LNCaP clone FGC (cell line): ENCODE measurements at regions not wholly inside any gene's neighbourhood (a gene's known extent, or its start where the extent isn't known, plus 50 kb on each side); places are given as distances from the start of the nearest gene placed in this dataset.

Experiments
- DNase-seq: peaks from one replicate; pipeline ENCODE4 v3.0.0-alpha.2; 2011; ENCODE audit warnings: low read depth
- H3K4me3 ChIP-seq: 2 replicates; pipeline ENCODE4 v1.5.1; 2011; ENCODE audit warnings: mild to moderate bottlenecking, low read depth, low read length, control low read depth
- TF ChIP-seq, protein P1 (sequence below): IDR thresholded peaks from 2 replicates; pipeline ENCODE4 v1.5.1; 2012; ENCODE audit warnings: mild to moderate bottlenecking; ENCODE audit not compliant: control insufficient read depth, insufficient read depth; ENCODE audit errors: extremely low read depth

DNA sequence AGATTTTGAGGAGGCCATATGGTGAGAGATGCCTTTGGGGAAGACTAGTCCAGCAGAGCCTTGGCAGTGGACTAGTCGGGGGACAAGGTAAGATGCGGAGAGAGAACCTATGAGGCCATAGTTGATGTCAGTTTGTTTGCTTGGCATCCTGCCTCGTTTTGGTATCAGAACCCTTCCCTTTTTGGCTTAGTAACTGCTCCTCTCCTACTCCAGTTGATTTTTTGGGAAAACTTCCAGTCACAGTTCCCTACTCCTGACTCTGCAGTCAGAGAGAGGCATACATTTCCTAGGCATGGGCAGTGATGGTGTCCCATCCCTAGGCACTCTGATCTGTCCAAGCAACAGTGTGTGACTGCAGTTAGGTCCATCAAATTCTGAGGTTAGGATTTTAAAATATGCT, 398.3 kb downstream of the AEBP2 start:
- DNase-seq = no peak
- TF ChIP-seq, protein P1, sequence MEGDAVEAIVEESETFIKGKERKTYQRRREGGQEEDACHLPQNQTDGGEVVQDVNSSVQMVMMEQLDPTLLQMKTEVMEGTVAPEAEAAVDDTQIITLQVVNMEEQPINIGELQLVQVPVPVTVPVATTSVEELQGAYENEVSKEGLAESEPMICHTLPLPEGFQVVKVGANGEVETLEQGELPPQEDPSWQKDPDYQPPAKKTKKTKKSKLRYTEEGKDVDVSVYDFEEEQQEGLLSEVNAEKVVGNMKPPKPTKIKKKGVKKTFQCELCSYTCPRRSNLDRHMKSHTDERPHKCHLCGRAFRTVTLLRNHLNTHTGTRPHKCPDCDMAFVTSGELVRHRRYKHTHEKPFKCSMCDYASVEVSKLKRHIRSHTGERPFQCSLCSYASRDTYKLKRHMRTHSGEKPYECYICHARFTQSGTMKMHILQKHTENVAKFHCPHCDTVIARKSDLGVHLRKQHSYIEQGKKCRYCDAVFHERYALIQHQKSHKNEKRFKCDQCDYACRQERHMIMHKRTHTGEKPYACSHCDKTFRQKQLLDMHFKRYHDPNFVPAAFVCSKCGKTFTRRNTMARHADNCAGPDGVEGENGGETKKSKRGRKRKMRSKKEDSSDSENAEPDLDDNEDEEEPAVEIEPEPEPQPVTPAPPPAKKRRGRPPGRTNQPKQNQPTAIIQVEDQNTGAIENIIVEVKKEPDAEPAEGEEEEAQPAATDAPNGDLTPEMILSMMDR = no peak

DNA sequence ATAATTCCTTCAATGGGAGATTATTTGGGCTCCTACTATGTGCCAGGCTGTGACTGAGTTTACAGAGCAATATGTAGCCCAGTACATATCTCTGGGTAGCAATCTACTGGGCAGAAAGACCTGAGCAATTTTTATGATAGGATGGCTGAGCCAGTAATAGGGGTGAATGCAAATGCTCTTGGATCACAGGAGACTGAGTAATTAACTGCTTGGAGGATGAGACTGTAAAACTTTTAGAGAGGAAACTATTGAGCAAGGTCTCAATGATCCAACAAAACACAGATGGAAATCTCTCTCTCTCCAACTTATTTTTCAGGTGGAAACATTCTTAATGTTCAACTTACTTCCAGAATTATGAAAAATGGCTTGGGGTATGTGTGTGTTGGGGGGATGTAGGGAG, 402.2 kb downstream of the AEBP2 start:
- no peak for DNase-seq
- H3K4me3 ChIP-seq = no peak overlapping the region
- TF ChIP-seq, protein P1 = no peak

More for the DNA sequence above, 398.3 kb downstream of the AEBP2 start:
- H3K4me3 ChIP-seq = no peak overlapping the region

DNA sequence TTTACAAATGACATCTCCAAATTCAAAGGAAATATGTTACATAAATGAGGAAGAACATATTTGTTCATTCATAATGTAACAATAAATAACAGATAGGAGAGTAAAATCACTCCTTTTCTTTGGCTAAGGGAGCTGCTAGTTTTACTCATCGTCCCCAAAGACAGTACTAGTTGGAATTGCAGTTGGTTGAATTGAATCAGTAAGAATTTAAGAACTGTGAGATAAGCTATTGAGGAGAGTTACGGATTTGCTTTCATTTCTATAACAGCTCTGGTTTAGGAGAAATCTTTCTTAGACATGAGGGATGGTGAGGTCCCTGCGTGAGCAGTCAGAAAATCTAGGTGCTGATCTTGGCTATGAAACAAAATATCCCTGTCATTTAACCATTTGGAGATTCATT, 402.8 kb downstream of the AEBP2 start:
- TF ChIP-seq, protein P1 = no peak
- H3K4me3 ChIP-seq = no peak overlapping the region
- DNase-seq = no peak

DNA sequence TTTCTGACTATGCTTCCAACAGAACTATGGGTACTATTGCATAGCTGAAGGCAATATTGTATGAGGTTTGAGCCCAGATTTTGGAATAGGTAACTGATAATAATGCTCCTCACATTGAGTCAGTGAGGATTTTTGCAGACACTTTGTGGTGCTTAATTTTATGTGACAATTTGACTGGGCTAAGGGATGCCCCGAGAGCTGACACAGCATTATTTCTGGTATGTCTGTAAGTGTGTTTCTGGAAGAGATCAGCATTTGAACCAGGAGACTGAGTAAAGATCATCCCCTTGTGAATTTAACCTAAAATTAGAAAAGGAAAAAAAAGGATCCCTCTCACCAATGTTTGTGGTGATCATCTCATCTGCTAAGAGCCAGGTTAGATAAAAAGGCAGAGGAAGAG, 404.9 kb downstream of the AEBP2 start:
- TF ChIP-seq, protein P1 = no peak
- no peak overlapping the region for H3K4me3 ChIP-seq
- DNase-seq = no peak

DNA sequence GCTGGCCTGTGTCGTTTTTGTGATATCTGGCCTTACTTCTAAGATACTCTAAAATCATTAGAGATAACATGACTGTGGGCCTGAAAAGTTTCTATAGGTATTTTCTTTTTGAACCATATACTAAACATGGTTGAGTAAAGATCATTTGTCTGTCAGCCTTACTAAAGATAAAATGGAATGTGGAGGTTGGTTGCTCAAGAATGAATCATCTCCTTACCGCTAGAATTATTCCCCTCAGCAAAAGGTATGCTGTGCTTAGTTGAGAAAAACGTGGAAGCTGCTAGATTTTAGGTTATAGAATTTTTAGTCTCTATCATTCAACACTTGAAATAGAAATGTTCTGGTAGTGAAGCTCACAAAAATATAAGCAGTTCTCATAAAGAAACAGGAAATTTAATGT, 407.3 kb downstream of the AEBP2 start:
- TF ChIP-seq, protein P1 = no peak
- no peak for DNase-seq
- no peak overlapping the region for H3K4me3 ChIP-seq

DNA sequence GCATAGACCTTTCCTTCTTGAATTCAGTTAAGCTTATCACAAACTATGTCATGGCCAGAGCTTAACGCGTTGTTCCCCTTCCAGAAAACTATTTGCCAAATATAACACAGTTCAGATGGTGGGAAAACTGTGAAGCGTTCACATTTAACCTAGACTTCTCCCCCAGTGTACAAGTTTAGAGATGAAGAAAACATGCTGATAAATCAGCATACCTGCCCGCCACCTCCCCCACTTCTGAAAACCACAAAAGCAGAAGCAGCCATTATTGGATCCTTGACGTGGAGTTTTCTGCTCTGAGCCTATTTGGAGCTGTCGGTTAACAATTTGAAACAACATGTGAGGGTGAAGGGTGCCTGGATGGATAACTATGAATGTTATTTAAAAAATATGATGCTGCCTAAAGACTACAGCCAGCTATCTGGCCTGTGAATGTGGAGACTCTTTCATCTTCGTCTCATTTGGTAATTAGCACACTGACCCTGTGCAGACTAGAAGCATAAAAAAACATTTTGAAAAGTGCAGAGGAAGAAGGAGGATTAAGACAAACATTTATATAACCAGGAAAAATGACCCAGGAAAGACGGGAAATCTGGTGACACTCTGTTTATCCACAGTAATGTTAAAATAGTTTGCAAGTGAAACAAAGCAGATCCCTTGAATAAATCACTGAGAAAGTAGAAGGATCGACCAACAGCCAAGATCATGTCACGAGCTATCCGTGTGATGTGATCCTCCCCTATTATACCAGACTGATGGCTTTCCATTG, 408.2 kb downstream of the AEBP2 start:
- DNase-seq = no peak
- H3K4me3 ChIP-seq = no peak overlapping the region
- TF ChIP-seq, protein P1 = no peak

DNA sequence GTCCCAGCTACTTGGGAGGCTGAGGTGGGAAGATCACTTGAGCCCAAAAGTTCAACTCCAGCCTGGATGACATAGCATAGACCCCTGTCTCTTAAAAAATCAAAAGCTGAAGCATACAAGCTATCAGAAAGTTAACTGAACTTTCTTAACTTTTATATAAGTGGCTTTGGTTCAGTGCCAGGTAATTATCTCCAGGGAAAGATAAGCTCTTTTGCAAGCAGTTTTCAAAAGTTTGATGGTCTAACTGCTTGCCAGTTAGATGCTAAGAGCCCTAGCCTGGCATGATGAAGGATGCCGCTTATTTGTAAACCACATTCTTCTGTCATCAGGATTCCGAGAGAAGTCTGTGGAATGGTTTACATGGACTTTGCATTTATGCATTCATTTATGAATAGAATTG, 409.1 kb downstream of the AEBP2 start:
- TF ChIP-seq, protein P1 = no peak
- no peak for DNase-seq
- H3K4me3 ChIP-seq = no peak overlapping the region
